Epithelial cell of esophagus (primary cell): ENCODE measurements at regions not wholly inside any gene's neighbourhood (a gene's known extent, or its start where the extent isn't known, plus 50 kb on each side); places are given as distances from the start of the nearest gene placed in this dataset.

Experiments
- DNase-seq: peaks from one replicate; pipeline ENCODE4 v3.0.0; 2010; ENCODE audit warnings: low read depth
- H3K4me3 ChIP-seq: 2 replicates; pipeline ENCODE4 v1.5.1; 2011; ENCODE audit warnings: mild to moderate bottlenecking, low read length, control low read depth
- CTCF ChIP-seq: IDR thresholded peaks from 2 replicates; pipeline ENCODE4 v1.5.1; 2011; ENCODE audit warnings: low read depth, mild to moderate bottlenecking, low read length, control low read depth, inconsistent platforms; ENCODE audit not compliant: insufficient read depth; ENCODE audit errors: missing control alignments

- no peak for TF ChIP-seq CTCF
- no peak overlapping the region for H3K4me3 ChIP-seq
- DNase-seq = no peak
These were observed 233.8 kb downstream of the SNRPN start for GRCh38 chr15:25188551-25189101.

GRCh38 chr15:25189551-25189950 is 234.8 kb downstream of the SNRPN start:
- no peak for TF ChIP-seq CTCF
- H3K4me3 ChIP-seq = no peak overlapping the region
- no peak for DNase-seq

- DNase-seq = no peak
- TF ChIP-seq CTCF = no peak
These were observed 237.9 kb downstream of the SNRPN start for GRCh38 chr15:25192651-25193050.

GRCh38 chr15:25207369-25207768 is 231.5 kb downstream of the UBE3A start:
- no peak for DNase-seq
- TF ChIP-seq CTCF = no peak
- no peak overlapping the region for H3K4me3 ChIP-seq

More at GRCh38 chr15:25192651-25193050, 237.9 kb downstream of the SNRPN start:
- H3K4me3 ChIP-seq = no peak overlapping the region

- no peak overlapping the region for H3K4me3 ChIP-seq
- TF ChIP-seq CTCF = no peak
- DNase-seq = no peak
These were observed 230.1 kb downstream of the UBE3A start for GRCh38 chr15:25208735-25209134.

GRCh38 chr15:25220834-25221233 is 218.0 kb downstream of the UBE3A start:
- no peak for DNase-seq
- no peak overlapping the region for H3K4me3 ChIP-seq
- no peak for TF ChIP-seq CTCF

GRCh38 chr15:25224396-25224795 is 214.4 kb downstream of the UBE3A start:
- no peak for DNase-seq
- TF ChIP-seq CTCF = no peak
- H3K4me3 ChIP-seq = no peak overlapping the region
